NCI-H345 treated with DMSO at 0.1 percent for 48 hours (cell line): ENCODE measurements at regions not wholly inside any gene's neighbourhood (a gene's known extent, or its start where the extent isn't known, plus 50 kb on each side); places are given as distances from the start of the nearest gene placed in this dataset.

Source experiments
- DNase-seq: peaks from one replicate; lab custom pipeline; 2025; ENCODE audit not compliant: unreplicated experiment; lab: John Stamatoyannopoulos, UW

- DNase-seq, result no peak
These were observed 469.5 kb downstream of the TSHZ3 start for GRCh38 chr19:30879736-30880135.

GRCh38 chr19:30879225-30879624, 470.0 kb downstream of the TSHZ3 start:
- DNase-seq, result no peak

GRCh38 chr19:30878495-30878894, 470.7 kb downstream of the TSHZ3 start:
- no peak for DNase-seq

- DNase-seq, result no peak
These were observed 471.5 kb downstream of the TSHZ3 start for GRCh38 chr19:30877661-30878113.

- DNase-seq, result no peak
These were observed 475.5 kb downstream of the TSHZ3 start for GRCh38 chr19:30873691-30874090.

GRCh38 chr19:30873003-30873402, 476.2 kb downstream of the TSHZ3 start:
- no peak for DNase-seq

- no peak for DNase-seq
These were observed 477.3 kb downstream of the TSHZ3 start for GRCh38 chr19:30871979-30872378.

GRCh38 chr19:30870876-30871275, 478.4 kb downstream of the TSHZ3 start:
- DNase-seq, result no peak

GRCh38 chr19:30865511-30865910, 483.7 kb downstream of the TSHZ3 start:
- DNase-seq, result no peak

- DNase-seq, result no peak
These were observed 484.6 kb downstream of the TSHZ3 start for GRCh38 chr19:30864391-30865215.

- no peak for DNase-seq
These were observed 486.4 kb downstream of the TSHZ3 start for GRCh38 chr19:30862876-30863275.

GRCh38 chr19:30861919-30862318, 487.3 kb downstream of the TSHZ3 start:
- DNase-seq, result no peak

GRCh38 chr19:30857966-30858490, 485.8 kb downstream of the ZNF536 start:
- DNase-seq, result no peak

GRCh38 chr19:30857388-30857787, 485.2 kb downstream of the ZNF536 start:
- no peak for DNase-seq

- DNase-seq, result no peak
These were observed 484.6 kb downstream of the ZNF536 start for GRCh38 chr19:30856786-30857185.

- DNase-seq, result no peak
These were observed 484.2 kb downstream of the ZNF536 start for GRCh38 chr19:30856376-30856775.

- no peak for DNase-seq
These were observed 483.3 kb downstream of the ZNF536 start for GRCh38 chr19:30855442-30855841.

- DNase-seq, result no peak
These were observed 482.5 kb downstream of the ZNF536 start for GRCh38 chr19:30854661-30855060.

- DNase-seq, result no peak
These were observed 482.0 kb downstream of the ZNF536 start for GRCh38 chr19:30854207-30854606.

- no peak for DNase-seq
These were observed 480.9 kb downstream of the ZNF536 start for GRCh38 chr19:30853036-30853435.

- DNase-seq, result no peak
These were observed 480.0 kb downstream of the ZNF536 start for GRCh38 chr19:30852168-30852567.

- DNase-seq, result no peak
These were observed 479.5 kb downstream of the ZNF536 start for GRCh38 chr19:30851646-30852045.
